ENCODE measurements at regions not wholly inside any gene's neighbourhood (a gene's known extent, or its start where the extent isn't known, plus 50 kb on each side); places are given as distances from the start of the nearest gene placed in this dataset.

- TF ChIP-seq, protein P1, sequence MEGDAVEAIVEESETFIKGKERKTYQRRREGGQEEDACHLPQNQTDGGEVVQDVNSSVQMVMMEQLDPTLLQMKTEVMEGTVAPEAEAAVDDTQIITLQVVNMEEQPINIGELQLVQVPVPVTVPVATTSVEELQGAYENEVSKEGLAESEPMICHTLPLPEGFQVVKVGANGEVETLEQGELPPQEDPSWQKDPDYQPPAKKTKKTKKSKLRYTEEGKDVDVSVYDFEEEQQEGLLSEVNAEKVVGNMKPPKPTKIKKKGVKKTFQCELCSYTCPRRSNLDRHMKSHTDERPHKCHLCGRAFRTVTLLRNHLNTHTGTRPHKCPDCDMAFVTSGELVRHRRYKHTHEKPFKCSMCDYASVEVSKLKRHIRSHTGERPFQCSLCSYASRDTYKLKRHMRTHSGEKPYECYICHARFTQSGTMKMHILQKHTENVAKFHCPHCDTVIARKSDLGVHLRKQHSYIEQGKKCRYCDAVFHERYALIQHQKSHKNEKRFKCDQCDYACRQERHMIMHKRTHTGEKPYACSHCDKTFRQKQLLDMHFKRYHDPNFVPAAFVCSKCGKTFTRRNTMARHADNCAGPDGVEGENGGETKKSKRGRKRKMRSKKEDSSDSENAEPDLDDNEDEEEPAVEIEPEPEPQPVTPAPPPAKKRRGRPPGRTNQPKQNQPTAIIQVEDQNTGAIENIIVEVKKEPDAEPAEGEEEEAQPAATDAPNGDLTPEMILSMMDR (IDR thresholded peaks at IDR 0.05; ENCODE audit: insufficient read depth, low read length) = peak; percentile 85
- no peak for TF ChIP-seq POLR2AphosphoS5 (IDR thresholded peaks at IDR 0.05; ENCODE audit: low read depth)
- Histone ChIP-seq H3K4me3 (replicated peaks; ENCODE audit: insufficient read depth, low read length) (no peak overlapping the region), H3K27ac (replicated peaks) (no peak overlapping the region), H3K27me3 (ENCODE audit: insufficient read depth, poor library complexity, severe bottlenecking) (no peaks in the 10 kb centered on the region)
- DNase-seq (ENCODE audit: low read depth in 1 of 2, low spot score in 1 of 2) = peak in 1 of 2 experiments; percentile 55
Measured at GRCh38 chr14:22319526-22320361, 269.3 kb downstream of the DAD1 start.

DNA sequence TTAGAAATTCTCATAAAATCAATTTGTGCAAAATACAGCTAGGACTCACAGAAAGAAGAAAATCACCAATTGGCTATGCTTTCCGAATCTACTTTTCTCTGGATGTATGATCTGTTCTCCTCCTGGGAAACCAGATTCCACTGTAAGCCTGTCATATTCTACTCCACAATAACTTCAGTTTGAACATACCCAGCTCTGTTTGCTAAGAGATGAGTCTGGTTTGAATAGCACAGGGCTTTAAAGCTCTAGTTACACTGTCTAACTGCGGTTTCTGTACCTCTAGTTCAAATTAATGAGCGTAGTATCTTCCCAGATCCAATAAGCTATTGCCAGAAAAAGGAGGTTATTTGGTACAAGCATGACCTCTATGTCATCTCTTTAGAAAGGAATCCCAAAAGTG lies 270.1 kb downstream of the DAD1 start:
- Histone ChIP-seq H3K27me3 (ENCODE audit: insufficient read depth, poor library complexity, severe bottlenecking) (no peaks in the 10 kb centered on the region), H3K4me3 (replicated peaks; ENCODE audit: insufficient read depth, low read length) (no peak overlapping the region), H3K27ac (replicated peaks) (no peak overlapping the region)
- TF ChIP-seq POLR2AphosphoS5 (IDR thresholded peaks at IDR 0.05; ENCODE audit: low read depth) (no peak), GABPA (IDR thresholded peaks at IDR 0.05; ENCODE audit: low read depth) (no peak), SPI1 (IDR thresholded peaks at IDR 0.05; ENCODE audit: borderline replicate concordance, low read depth) (no peak)
- TF ChIP-seq, protein P1 (IDR thresholded peaks at IDR 0.05; ENCODE audit: insufficient read depth, low read length) = no peak
- DNase-seq (ENCODE audit: low read depth in 1 of 2, low spot score in 1 of 2) = no peak

DNA sequence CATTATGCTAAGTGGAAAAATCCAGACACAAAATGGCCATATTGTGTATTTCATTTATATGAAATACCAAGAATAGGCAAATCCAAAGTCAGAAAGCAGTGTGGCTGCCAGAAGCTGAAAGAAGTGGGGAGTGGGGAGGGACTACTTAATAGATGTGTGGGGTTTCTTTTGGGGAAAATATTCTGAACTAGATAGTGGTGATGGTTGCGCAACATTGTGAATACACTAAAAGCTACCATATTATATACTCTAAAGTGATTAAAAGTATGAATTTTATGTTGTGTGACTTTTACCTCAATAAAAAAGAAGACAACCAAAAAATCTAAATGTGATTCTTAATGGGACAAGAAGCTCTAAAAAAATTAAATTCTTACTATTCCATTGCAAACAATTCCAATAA lies 272.6 kb downstream of the DAD1 start:
- no peak for DNase-seq (ENCODE audit: low read depth in 1 of 2, low spot score in 1 of 2)
- Histone ChIP-seq H3K27me3 (ENCODE audit: insufficient read depth, poor library complexity, severe bottlenecking) (no peaks in the 10 kb centered on the region), H3K27ac (replicated peaks) (no peak overlapping the region), H3K4me3 (replicated peaks; ENCODE audit: insufficient read depth, low read length) (no peak overlapping the region)
- TF ChIP-seq POLR2AphosphoS5 (IDR thresholded peaks at IDR 0.05; ENCODE audit: low read depth) (no peak), SPI1 (IDR thresholded peaks at IDR 0.05; ENCODE audit: borderline replicate concordance, low read depth) (no peak), GABPA (IDR thresholded peaks at IDR 0.05; ENCODE audit: low read depth) (no peak), REST (IDR thresholded peaks at IDR 0.05; ENCODE audit: insufficient replicate concordance, low read depth) (no peak)
- TF ChIP-seq, protein P1 (IDR thresholded peaks at IDR 0.05; ENCODE audit: insufficient read depth, low read length) = no peak

- Histone ChIP-seq H3K4me3 (replicated peaks; ENCODE audit: insufficient read depth, low read length) (no peak overlapping the region), H3K27me3 (ENCODE audit: insufficient read depth, poor library complexity, severe bottlenecking) (no peaks in the 10 kb centered on the region), H3K27ac (replicated peaks) (no peak overlapping the region)
- no peak for TF ChIP-seq POLR2AphosphoS5 (IDR thresholded peaks at IDR 0.05; ENCODE audit: low read depth)
- TF ChIP-seq, protein P1 (IDR thresholded peaks at IDR 0.05; ENCODE audit: insufficient read depth, low read length) = no peak
- no peak for TF ChIP-seq SPI1 (IDR thresholded peaks at IDR 0.05; ENCODE audit: borderline replicate concordance, low read depth)
- TF ChIP-seq REST (IDR thresholded peaks at IDR 0.05; ENCODE audit: insufficient replicate concordance, low read depth) = no peak
- no peak for TF ChIP-seq GABPA (IDR thresholded peaks at IDR 0.05; ENCODE audit: low read depth)
- no peak for DNase-seq (ENCODE audit: low read depth in 1 of 2, low spot score in 1 of 2)
Measured at GRCh38 chr14:22315336-22315735, 273.7 kb downstream of the DAD1 start.
